ENCODE measurements at regions not wholly inside any gene's neighbourhood (a gene's known extent, or its start where the extent isn't known, plus 50 kb on each side); places are given as distances from the start of the nearest gene placed in this dataset.

DNA sequence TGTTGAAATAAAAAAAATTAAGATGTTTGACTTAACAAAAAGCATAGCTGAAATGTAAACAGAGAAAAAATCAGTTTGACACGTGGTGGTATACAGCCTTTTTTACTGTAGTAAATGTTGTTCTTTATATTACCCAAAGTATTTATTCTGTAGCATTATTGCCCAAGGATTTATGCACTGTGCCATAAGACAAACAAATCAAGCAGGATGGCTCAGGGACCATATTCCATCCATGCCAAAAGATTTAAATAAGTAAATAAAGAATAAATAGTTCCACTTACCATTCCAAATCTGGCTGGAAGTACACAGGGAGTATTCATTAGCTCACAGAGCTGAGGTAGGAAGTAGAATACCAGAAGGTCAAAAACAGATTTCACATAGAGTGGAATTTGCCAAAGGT lies 666.7 kb upstream of the CADM2 start:
- TF ChIP-seq EZH2 (IDR thresholded peaks at IDR 0.05; ENCODE audit: insufficient read depth, poor library complexity, severe bottlenecking) (no peak), EZH2phosphoT487 (IDR thresholded peaks at IDR 0.05; ENCODE audit: insufficient read depth, low read depth) (no peak)
